ENCODE measurements at regions not wholly inside any gene's neighbourhood (a gene's known extent, or its start where the extent isn't known, plus 50 kb on each side); places are given as distances from the start of the nearest gene placed in this dataset.

- no peak for TF ChIP-seq POLR2A (IDR thresholded peaks at IDR 0.05)
- no peak for TF ChIP-seq CTCF (IDR thresholded peaks at IDR 0.05)
Observed at GRCh38 chrX:23494741-23495140, 160.1 kb downstream of the PTCHD1 start.
